Erythroblast (primary cell): ENCODE measurements at regions not wholly inside any gene's neighbourhood (a gene's known extent, or its start where the extent isn't known, plus 50 kb on each side); places are given as distances from the start of the nearest gene placed in this dataset.

Experiments
- GATA1 ChIP-seq: IDR thresholded peaks from 2 replicates; pipeline ENCODE4 v1.6.1; 2011; ENCODE audit warnings: low read depth, mild to moderate bottlenecking, control low read depth, low read length, moderate library complexity
- POLR2A ChIP-seq: IDR thresholded peaks from 2 replicates; pipeline ENCODE4 v1.6.1; 2011; ENCODE audit warnings: mild to moderate bottlenecking, low read length

GRCh38 chr1:78214334-78214733 is 168.6 kb downstream of the GIPC2 start:
- no peak for TF ChIP-seq POLR2A
- no peak for TF ChIP-seq GATA1
